HL-60/S4 treated with phorbol 12-myristate 13-acetate at 8.2 ng/mL for 4 days and 3 days (cell line): ENCODE measurements at regions not wholly inside any gene's neighbourhood (a gene's known extent, or its start where the extent isn't known, plus 50 kb on each side); places are given as distances from the start of the nearest gene placed in this dataset.

Experiments used
- in situ Hi-C: fragments of 300-500 bp; cut with MboI; formaldehyde crosslinking; loops from 2 replicates; pipeline ENCODE4 v1.15.0; 2022; ENCODE audit warnings: low sequenced_read_pairs

- in situ Hi-C loops = no loop called here
These were observed 100.5 kb downstream of the PALM2AKAP2 start for GRCh38 chr9:109880276-109881169.

GRCh38 chr9:109883623-109884022 is 103.6 kb downstream of the PALM2AKAP2 start:
- in situ Hi-C loops = no loop called here

GRCh38 chr9:109886041-109886440 is 106.0 kb downstream of the PALM2AKAP2 start:
- in situ Hi-C loops = no loop called here

- in situ Hi-C loops = no loop called here
These were observed 106.6 kb downstream of the PALM2AKAP2 start for GRCh38 chr9:109886617-109887016.

GRCh38 chr9:109887079-109887478 is 107.1 kb downstream of the PALM2AKAP2 start:
- in situ Hi-C loops = no loop called here

GRCh38 chr9:109888695-109889094 is 108.7 kb downstream of the PALM2AKAP2 start:
- in situ Hi-C loops = no loop called here

- in situ Hi-C loops = no loop called here
These were observed 109.5 kb downstream of the PALM2AKAP2 start for GRCh38 chr9:109889456-109889855.

- in situ Hi-C loops = loop anchor here (10.0 kb wide), 1 partner anchor 262 kb away; no protein-coding TSS in a partner anchor
These were observed 113.2 kb downstream of the PALM2AKAP2 start for GRCh38 chr9:109893241-109893640.

- in situ Hi-C loops = loop anchor here (10.0 kb wide), 1 partner anchor 260 kb away; no protein-coding TSS in a partner anchor
These were observed 114.5 kb downstream of the PALM2AKAP2 start for GRCh38 chr9:109894473-109894872.

GRCh38 chr9:109894921-109895758 is 115.1 kb downstream of the PALM2AKAP2 start:
- in situ Hi-C loops = loop anchor here (10.0 kb wide), 1 partner anchor 260 kb away; no protein-coding TSS in a partner anchor

- in situ Hi-C loops = loop anchor here (10.0 kb wide), 1 partner anchor 154 kb away; no protein-coding TSS in a partner anchor
These were observed 121.2 kb downstream of the PALM2AKAP2 start for GRCh38 chr9:109901201-109901600.

GRCh38 chr9:109903515-109904138 is 123.6 kb downstream of the PALM2AKAP2 start:
- in situ Hi-C loops = loop anchor here (10.0 kb wide), 1 partner anchor 151 kb away; no protein-coding TSS in a partner anchor

- in situ Hi-C loops = loop anchor here (10.0 kb wide), 1 partner anchor 150 kb away; no protein-coding TSS in a partner anchor
These were observed 124.7 kb downstream of the PALM2AKAP2 start for GRCh38 chr9:109904666-109905065.

GRCh38 chr9:109905472-109905871 is 125.5 kb downstream of the PALM2AKAP2 start:
- in situ Hi-C loops = loop anchor here (10.0 kb wide), 1 partner anchor 149 kb away; no protein-coding TSS in a partner anchor

- in situ Hi-C loops = loop anchor here (10.0 kb wide), 1 partner anchor 148 kb away; no protein-coding TSS in a partner anchor
These were observed 126.9 kb downstream of the PALM2AKAP2 start for GRCh38 chr9:109906766-109907382.

- in situ Hi-C loops = loop anchor here (10.0 kb wide), 1 partner anchor 147 kb away; no protein-coding TSS in a partner anchor
These were observed 127.4 kb downstream of the PALM2AKAP2 start for GRCh38 chr9:109907400-109907799.

GRCh38 chr9:109907810-109908458 is 127.9 kb downstream of the PALM2AKAP2 start:
- in situ Hi-C loops = loop anchor here (10.0 kb wide), 1 partner anchor 147 kb away; no protein-coding TSS in a partner anchor

GRCh38 chr9:109908459-109909390 is 128.7 kb downstream of the PALM2AKAP2 start:
- in situ Hi-C loops = loop anchor here (10.0 kb wide), 1 partner anchor 146 kb away; no protein-coding TSS in a partner anchor
